ENCODE measurements at regions not wholly inside any gene's neighbourhood (a gene's known extent, or its start where the extent isn't known, plus 50 kb on each side); places are given as distances from the start of the nearest gene placed in this dataset.
A peak's percentile ranks its signal among the peaks of the same experiment; 100 is the strongest.
"Not testable (repeated sequence)": the region's sequence is repeated elsewhere in the genome, so short reads cannot be mapped to it uniquely, and the experiment has no call there.

DNA sequence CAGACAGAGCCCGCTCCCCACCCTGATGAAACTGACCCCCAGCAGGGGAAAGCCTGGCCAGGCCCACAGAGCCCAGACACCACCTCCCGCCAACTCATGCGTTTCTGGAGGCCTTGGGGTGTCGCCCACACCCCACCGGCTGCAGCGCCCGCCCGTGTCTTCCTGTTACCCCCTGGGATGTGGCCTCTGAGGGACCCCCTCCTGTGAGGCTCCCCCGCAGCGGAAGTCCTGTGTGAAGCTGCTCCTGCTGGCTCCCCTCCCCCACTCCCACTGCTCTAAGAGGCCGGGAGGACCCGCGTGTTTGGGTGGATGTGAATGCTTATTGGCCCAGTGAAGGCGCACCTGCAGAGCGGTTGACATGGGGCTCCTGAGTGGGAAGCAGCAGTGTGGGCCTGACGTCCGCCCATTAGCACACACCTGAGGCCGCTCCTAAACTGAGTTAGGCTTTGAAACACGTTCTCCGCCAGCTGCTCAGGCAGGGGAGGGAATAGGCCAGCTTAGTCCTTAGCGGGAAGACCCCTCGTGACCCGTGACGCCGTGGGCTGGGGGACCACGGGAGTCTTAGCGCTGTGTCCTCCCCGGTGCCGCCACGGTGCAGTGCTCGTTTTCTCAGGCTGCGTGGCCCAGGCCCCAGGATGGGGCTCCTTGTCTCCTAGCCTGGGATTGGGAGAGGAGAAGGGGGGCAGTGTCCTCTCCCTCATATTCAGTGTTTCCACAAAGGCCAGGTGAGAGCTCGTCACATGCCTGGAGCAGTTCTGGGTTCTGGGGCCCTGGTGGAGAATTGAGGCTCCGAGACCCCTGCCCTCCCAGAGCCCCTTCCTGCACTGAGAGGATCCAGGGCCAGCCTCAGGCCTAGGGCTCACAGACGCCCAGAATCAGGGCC, 323.4 kb upstream of the SFSWAP start:
- Mint-ChIP-seq H3K4me1 (ENCODE audit: low read depth) (no peaks in the 10 kb centered on the region), H3K9me3 (ENCODE audit: low read depth) (no peaks in the 10 kb centered on the region), H3K4me3 (ENCODE audit: low read depth) (no peak overlapping the region), H3K27me3 (peaks cover 9% of the 10 kb centered on the region), H3K36me3 (ENCODE audit: insufficient read depth) (no peaks in the 10 kb centered on the region), H3K27ac (no peak overlapping the region)
- TF ChIP-seq, protein P1, sequence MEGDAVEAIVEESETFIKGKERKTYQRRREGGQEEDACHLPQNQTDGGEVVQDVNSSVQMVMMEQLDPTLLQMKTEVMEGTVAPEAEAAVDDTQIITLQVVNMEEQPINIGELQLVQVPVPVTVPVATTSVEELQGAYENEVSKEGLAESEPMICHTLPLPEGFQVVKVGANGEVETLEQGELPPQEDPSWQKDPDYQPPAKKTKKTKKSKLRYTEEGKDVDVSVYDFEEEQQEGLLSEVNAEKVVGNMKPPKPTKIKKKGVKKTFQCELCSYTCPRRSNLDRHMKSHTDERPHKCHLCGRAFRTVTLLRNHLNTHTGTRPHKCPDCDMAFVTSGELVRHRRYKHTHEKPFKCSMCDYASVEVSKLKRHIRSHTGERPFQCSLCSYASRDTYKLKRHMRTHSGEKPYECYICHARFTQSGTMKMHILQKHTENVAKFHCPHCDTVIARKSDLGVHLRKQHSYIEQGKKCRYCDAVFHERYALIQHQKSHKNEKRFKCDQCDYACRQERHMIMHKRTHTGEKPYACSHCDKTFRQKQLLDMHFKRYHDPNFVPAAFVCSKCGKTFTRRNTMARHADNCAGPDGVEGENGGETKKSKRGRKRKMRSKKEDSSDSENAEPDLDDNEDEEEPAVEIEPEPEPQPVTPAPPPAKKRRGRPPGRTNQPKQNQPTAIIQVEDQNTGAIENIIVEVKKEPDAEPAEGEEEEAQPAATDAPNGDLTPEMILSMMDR (IDR thresholded peaks at IDR 0.05; ENCODE audit: unreplicated experiment): no peak
- no peak for DNase-seq (ENCODE audit: low spot score, unreplicated experiment)

DNA sequence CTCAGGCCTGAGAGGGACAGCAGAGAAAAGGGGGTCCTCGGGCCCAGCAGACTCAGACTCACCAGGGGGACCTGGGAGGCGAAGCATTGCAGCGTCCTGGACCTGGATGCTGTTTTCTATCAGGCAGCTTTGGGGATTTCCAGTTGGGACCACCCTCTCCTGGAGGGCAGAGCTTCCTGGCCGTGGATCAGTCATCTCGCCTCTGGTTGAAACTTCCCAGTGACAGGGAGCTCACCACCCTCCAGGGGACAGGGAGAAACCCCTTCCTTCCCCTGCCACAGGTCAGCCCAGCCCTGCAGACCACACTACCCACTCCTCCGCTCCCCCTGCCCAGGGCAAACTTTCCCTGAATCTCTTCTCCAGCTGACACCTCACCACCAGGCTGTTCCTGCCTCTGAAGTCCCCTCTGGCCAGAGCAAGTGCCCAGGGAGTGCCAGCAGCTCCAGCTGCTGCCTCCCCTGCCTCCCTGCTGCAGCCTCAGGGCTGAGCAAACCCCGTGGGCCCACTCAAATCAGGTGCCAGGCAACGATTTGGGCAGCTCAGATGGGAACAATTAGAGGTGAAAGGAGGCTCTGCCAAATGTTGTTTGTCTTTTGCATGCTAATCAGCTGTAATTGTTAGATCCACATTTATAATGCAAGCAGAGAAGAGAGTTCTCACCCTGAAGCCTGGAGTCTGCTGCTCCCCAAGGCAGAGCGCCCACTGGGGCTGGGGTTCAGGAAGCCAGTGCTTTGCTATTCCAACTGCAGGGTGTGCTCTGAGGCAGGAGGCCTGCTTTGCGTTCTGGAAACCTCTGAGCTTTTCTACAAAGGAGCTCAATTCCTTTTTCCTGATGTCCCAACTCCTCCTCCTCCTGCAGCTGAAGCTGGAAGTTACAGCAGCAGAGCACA, 322.5 kb upstream of the SFSWAP start:
- H3K36me3 Mint-ChIP-seq (ENCODE audit: insufficient read depth); H3K27ac Mint-ChIP-seq; H3K9me3 Mint-ChIP-seq (ENCODE audit: low read depth); H3K27me3 Mint-ChIP-seq; H3K4me1 Mint-ChIP-seq (ENCODE audit: low read depth); DNase-seq (ENCODE audit: low spot score, unreplicated experiment); H3K4me3 Mint-ChIP-seq (ENCODE audit: low read depth): not testable (repeated sequence)

DNA sequence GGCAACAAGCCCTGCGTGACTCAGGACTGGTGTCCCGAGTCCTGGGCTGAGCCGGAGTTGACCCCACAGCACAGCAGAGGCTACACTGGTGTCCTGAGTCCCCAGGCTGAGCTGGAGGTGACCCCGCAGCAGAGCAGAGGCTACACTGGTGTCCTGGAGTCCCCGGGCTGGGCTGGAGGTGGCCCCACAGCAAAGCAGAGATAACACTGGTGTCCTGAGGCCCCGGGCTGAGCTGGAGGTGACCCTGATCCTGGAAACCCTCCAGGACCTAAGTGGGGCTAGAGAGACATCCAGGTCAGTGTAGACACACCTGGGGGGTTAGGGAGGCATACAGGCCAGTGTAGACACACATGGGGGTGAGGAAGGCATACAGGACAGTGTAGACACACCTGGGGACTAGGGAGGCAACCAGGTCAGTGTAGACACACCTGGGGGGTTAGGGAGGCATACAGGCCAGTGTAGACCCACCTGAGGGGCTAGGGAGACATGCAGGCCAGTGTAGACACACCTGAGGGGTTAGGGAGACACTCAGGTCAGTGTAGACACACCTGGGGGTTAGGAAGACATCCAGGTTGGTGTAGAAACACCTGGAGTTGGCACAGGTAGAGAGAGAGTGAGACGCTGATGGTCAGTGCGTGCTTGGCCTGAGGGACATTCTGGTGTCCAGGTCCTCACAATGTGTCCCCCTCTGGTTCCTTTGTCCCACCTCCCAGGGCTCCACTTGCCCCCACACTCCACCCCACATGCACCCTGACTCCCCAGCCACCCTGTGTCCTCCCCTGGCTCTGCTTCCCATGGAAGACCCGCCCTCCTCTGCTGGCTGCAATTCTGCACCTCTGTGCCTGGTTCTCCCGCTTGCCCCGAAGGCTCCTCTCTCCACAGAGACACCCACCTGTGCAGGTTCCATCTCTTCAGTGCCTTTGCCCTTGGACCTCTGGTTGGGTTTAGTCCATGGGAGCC, 321.6 kb upstream of the SFSWAP start:
- no peak for DNase-seq (ENCODE audit: low spot score, unreplicated experiment)
- Mint-ChIP-seq H3K4me3 (ENCODE audit: low read depth) (no peak overlapping the region), H3K27ac (no peak overlapping the region), H3K27me3 (peaks cover 8% of the 10 kb centered on the region), H3K9me3 (ENCODE audit: low read depth) (no peaks in the 10 kb centered on the region), H3K4me1 (ENCODE audit: low read depth) (no peaks in the 10 kb centered on the region), H3K36me3 (ENCODE audit: insufficient read depth) (no peaks in the 10 kb centered on the region)
- TF ChIP-seq, protein P1 (IDR thresholded peaks at IDR 0.05; ENCODE audit: unreplicated experiment): no peak

DNA sequence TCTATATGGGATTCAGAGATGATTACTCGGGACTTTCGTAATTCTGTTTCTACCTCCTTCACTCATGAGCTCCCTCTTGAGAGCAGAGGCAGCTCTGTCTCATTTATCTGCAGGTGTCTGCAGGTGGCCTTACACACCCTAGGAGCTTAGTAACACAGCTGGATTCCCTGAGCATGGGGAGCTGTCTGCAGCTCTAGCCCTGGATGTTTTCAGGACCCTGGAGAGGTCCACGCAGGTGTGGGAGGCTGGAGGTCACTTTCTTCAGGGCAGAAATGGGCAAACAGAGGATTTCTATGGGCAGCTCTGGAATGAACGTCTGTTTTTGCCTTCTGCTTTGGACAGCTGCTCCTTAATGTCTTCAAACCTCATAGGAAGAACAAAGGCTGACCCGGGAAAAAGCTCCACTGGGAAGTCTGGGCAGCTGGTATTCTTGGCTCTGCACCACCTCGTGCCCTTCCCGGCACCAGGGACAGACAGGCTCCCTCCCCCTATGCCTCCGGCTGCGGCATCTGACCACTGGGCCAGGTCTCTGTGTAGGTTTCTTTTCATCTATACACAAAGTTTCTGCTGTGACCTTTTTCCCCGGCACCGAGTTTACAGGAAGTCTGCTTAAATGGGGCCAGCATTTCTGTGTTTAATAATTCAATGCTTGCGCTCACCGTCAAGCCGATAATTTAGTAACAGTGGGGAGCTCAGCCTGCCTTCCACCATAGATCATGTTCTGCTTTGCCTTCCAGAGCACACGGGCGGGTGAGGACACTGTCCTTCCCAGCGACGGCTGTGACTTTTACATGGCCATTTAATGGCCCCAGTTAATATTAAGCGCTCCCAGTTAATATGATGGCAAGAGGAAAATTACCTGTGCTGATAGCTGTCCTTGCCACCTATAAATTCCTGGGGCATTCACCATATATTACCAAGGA, 320.2 kb upstream of the SFSWAP start:
- Mint-ChIP-seq H3K27ac (peak overlapping the region; percentile 11), H3K9me3 (ENCODE audit: low read depth) (no peaks in the 10 kb centered on the region), H3K4me3 (ENCODE audit: low read depth) (no peak overlapping the region), H3K27me3 (peaks cover 8% of the 10 kb centered on the region), H3K36me3 (ENCODE audit: insufficient read depth) (no peaks in the 10 kb centered on the region), H3K4me1 (ENCODE audit: low read depth) (no peaks in the 10 kb centered on the region)
- peak; percentile 82 for DNase-seq (ENCODE audit: low spot score, unreplicated experiment)
- TF ChIP-seq, protein P1 (IDR thresholded peaks at IDR 0.05; ENCODE audit: unreplicated experiment): no peak

DNA sequence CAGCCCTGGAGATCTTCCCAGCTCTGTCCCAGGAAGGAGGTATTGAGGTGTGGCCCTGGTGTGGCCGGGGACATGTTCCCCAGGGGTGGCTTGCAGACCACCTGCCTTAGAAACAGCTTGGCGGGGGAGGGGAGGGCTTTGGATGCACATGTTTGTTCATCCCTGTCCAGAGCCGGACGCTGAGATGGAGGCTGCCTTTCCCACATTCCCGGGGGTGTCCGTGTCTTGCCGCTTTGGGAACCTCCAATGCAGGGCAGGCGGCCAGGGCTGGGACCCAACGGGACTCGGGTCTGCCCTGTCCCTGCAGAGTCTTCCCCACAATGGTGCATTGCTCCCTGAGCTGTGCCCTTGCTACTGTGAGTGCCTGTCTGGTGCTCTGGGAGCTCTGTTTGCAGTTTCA, 319.5 kb upstream of the SFSWAP start:
- TF ChIP-seq, protein P1 (IDR thresholded peaks at IDR 0.05; ENCODE audit: unreplicated experiment): no peak
- no peaks in the 10 kb centered on the region for H3K4me1 Mint-ChIP-seq (ENCODE audit: low read depth)
- no peaks in the 10 kb centered on the region for H3K36me3 Mint-ChIP-seq (ENCODE audit: insufficient read depth)
- H3K4me3 Mint-ChIP-seq (ENCODE audit: low read depth): no peak overlapping the region
- peaks cover 8% of the 10 kb centered on the region for H3K27me3 Mint-ChIP-seq
- H3K9me3 Mint-ChIP-seq (ENCODE audit: low read depth): no peaks in the 10 kb centered on the region
- DNase-seq (ENCODE audit: low spot score, unreplicated experiment): no peak
- H3K27ac Mint-ChIP-seq: no peak overlapping the region

DNA sequence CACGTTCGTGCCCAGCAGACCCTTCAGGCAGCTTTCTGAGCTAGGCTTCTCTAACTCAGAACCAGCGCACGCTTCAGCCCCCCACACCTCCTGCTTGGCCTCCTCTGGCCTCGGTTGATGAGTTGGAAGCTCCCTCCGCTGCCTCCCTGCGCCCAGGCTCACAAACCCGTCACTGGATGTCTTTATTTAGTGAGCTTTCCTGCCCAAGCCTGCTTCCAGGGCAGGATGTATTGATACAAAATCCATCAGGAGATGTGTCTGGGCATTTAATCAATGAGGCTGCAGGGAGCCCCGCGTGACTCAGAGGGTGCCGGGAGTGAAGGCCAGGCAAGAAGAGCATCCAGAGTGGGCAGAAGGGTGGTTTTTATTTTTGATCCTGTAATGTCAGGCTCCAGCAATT, 316.1 kb upstream of the SFSWAP start:
- H3K9me3 Mint-ChIP-seq (ENCODE audit: low read depth): peaks cover 20% of the 10 kb centered on the region
- not testable (repeated sequence) for H3K27ac Mint-ChIP-seq; H3K27me3 Mint-ChIP-seq; H3K4me3 Mint-ChIP-seq (ENCODE audit: low read depth); H3K4me1 Mint-ChIP-seq (ENCODE audit: low read depth); H3K36me3 Mint-ChIP-seq (ENCODE audit: insufficient read depth); DNase-seq (ENCODE audit: low spot score, unreplicated experiment)

DNA sequence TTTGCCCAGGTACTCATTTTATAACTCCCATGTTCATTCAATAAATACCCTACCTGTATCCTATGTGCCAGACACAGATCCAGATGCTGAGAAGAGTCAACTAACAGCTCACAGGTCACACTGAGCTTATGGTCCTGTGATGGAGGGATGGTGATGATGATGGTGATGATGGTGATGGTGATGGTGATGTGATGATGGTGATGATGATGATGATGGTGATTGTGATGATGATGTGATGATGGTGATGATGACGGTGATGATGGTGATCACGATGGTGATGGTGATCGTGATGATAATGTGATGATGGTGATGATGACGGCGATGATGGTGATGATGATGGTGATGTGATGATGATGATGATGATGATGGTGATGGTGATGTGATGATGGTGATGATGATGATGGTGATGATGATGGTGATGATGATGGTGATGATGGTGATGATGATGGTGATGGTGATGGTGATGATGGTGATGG, 315.6 kb upstream of the SFSWAP start:
- not testable (repeated sequence) for H3K4me1 Mint-ChIP-seq (ENCODE audit: low read depth); DNase-seq (ENCODE audit: low spot score, unreplicated experiment); H3K27ac Mint-ChIP-seq; H3K4me3 Mint-ChIP-seq (ENCODE audit: low read depth); H3K27me3 Mint-ChIP-seq; H3K36me3 Mint-ChIP-seq (ENCODE audit: insufficient read depth)
- peaks cover 20% of the 10 kb centered on the region for H3K9me3 Mint-ChIP-seq (ENCODE audit: low read depth)
